ENCODE measurements at regions not wholly inside any gene's neighbourhood (a gene's known extent, or its start where the extent isn't known, plus 50 kb on each side); places are given as distances from the start of the nearest gene placed in this dataset.
"Not testable (repeated sequence)": the region's sequence is repeated elsewhere in the genome, so short reads cannot be mapped to it uniquely, and the experiment has no call there.

GRCh38 chr16:22661161-22661647 lies 150.5 kb downstream of the NPIPB5 start:
- no peak for TF ChIP-seq CTCF (IDR thresholded peaks at IDR 0.05; ENCODE audit: low read depth, low read length)
- H3K4me3 ChIP-seq (replicated peaks in 1 of 2; ENCODE audit: low read depth in 2 of 2, low read length in 2 of 2): no peak overlapping the region
- DNase-seq (ENCODE audit: low read depth in 2 of 2): no peak

- not testable (repeated sequence) for DNase-seq (ENCODE audit: low read depth in 2 of 2); H3K4me3 ChIP-seq (replicated peaks in 1 of 2; ENCODE audit: low read depth in 2 of 2, low read length in 2 of 2)
Measured at GRCh38 chr16:22662958-22663357, 151.0 kb upstream of the HS3ST2 start.

- H3K4me3 ChIP-seq (replicated peaks in 1 of 2; ENCODE audit: low read depth in 2 of 2, low read length in 2 of 2): no peak overlapping the region
- no peak for DNase-seq (ENCODE audit: low read depth in 2 of 2)
- TF ChIP-seq CTCF (IDR thresholded peaks at IDR 0.05; ENCODE audit: low read depth, low read length): no peak
Measured at GRCh38 chr16:22663389-22664064, 150.4 kb upstream of the HS3ST2 start.

GRCh38 chr16:22664132-22664531 lies 149.8 kb upstream of the HS3ST2 start:
- no peak for DNase-seq (ENCODE audit: low read depth in 2 of 2)
- H3K4me3 ChIP-seq (replicated peaks in 1 of 2; ENCODE audit: low read depth in 2 of 2, low read length in 2 of 2): no peak overlapping the region
- TF ChIP-seq CTCF (IDR thresholded peaks at IDR 0.05; ENCODE audit: low read depth, low read length): no peak

GRCh38 chr16:22664561-22664997 lies 149.4 kb upstream of the HS3ST2 start:
- no peak for DNase-seq (ENCODE audit: low read depth in 2 of 2)
- H3K4me3 ChIP-seq (replicated peaks in 1 of 2; ENCODE audit: low read depth in 2 of 2, low read length in 2 of 2): no peak overlapping the region
- no peak for TF ChIP-seq CTCF (IDR thresholded peaks at IDR 0.05; ENCODE audit: low read depth, low read length)

GRCh38 chr16:22665048-22665797 lies 148.7 kb upstream of the HS3ST2 start:
- no peak for DNase-seq (ENCODE audit: low read depth in 2 of 2)
- no peak overlapping the region for H3K4me3 ChIP-seq (replicated peaks in 1 of 2; ENCODE audit: low read depth in 2 of 2, low read length in 2 of 2)
- TF ChIP-seq CTCF (IDR thresholded peaks at IDR 0.05; ENCODE audit: low read depth, low read length): no peak

GRCh38 chr16:22665803-22666202 lies 148.2 kb upstream of the HS3ST2 start:
- no peak for DNase-seq (ENCODE audit: low read depth in 2 of 2)
- no peak overlapping the region for H3K4me3 ChIP-seq (replicated peaks in 1 of 2; ENCODE audit: low read depth in 2 of 2, low read length in 2 of 2)
- TF ChIP-seq CTCF (IDR thresholded peaks at IDR 0.05; ENCODE audit: low read depth, low read length): no peak
